GM23338 (cell line): ENCODE measurements at regions not wholly inside any gene's neighbourhood (a gene's known extent, or its start where the extent isn't known, plus 50 kb on each side); places are given as distances from the start of the nearest gene placed in this dataset.

Source experiments
- ATAC-seq: fragments of 200-7000 bp; cut with Tn5 transposase; 3 replicates; pipeline ENCODE4 v1.9.1; 2020
- DNase-seq: peaks from one replicate; pipeline ENCODE4 v3.0.0-alpha.2; 2015; ENCODE audit warnings: low spot score
- H2AFZ ChIP-seq: fragments of 200-600 bp; sonication (generic); 2 replicates; pipeline ENCODE4 v1.8.0; 2016; ENCODE audit warnings: antibody characterized with exemption, mild to moderate bottlenecking, moderate library complexity
- H3F3A ChIP-seq: fragments of 200-600 bp; sonication (generic); replicated peaks from 2 replicates; pipeline ENCODE4 v1.8.0; 2017; ENCODE audit warnings: antibody characterized with exemption, mixed run types, low read depth
- H3K27ac ChIP-seq: fragments of 200-600 bp; sonication (generic); 2 replicates; pipeline ENCODE4 v1.6.1; 2016; ENCODE audit warnings: low read depth
- H3K27me3 ChIP-seq: fragments of 200-600 bp; sonication (generic); 2 replicates; pipeline ENCODE4 v1.8.0; 2016; ENCODE audit warnings: mild to moderate bottlenecking, mixed run types, moderate library complexity; ENCODE audit not compliant: insufficient read depth
- H3K36me3 ChIP-seq: fragments of 200-600 bp; sonication (generic); 2 replicates; pipeline ENCODE4 v1.8.0; 2016; ENCODE audit warnings: mild to moderate bottlenecking; ENCODE audit not compliant: insufficient read depth
- H3K4me1 ChIP-seq: fragments of 200-600 bp; sonication (generic); 2 replicates; pipeline ENCODE4 v1.8.0; 2016; ENCODE audit warnings: mild to moderate bottlenecking, moderate library complexity; ENCODE audit not compliant: insufficient read depth
- H3K4me2 ChIP-seq: fragments of 200-600 bp; sonication (generic); 2 replicates; pipeline ENCODE4 v1.7.1; 2017; ENCODE audit warnings: mixed run types
- H3K4me3 ChIP-seq: fragments of 200-600 bp; sonication (generic); 2 replicates; pipeline ENCODE4 v1.6.1; 2016; ENCODE audit warnings: mixed run types
- H3K79me2 ChIP-seq: fragments of 200-600 bp; sonication (generic); replicated peaks from 2 replicates; pipeline ENCODE4 v1.8.0; 2017; ENCODE audit warnings: mild to moderate bottlenecking; ENCODE audit not compliant: insufficient read depth
- H3K9me2 ChIP-seq: fragments of 200-600 bp; sonication (generic); 2 replicates; pipeline ENCODE4 v1.8.0; 2017; ENCODE audit not compliant: insufficient read depth
- H4K20me1 ChIP-seq: fragments of 200-600 bp; sonication (generic); replicated peaks from 2 replicates; pipeline ENCODE4 v1.8.0; 2017; ENCODE audit warnings: mild to moderate bottlenecking; ENCODE audit not compliant: insufficient read depth
- H3K27ac Mint-ChIP-seq: 2 replicates; pipeline ENCODE4 v1.8.0; 2020; ENCODE audit warnings: inconsistent platforms, mild to moderate bottlenecking, moderate library complexity, mixed read lengths
- H3K27me3 Mint-ChIP-seq: 3 replicates; pipeline ENCODE4 v1.8.0; 2022; ENCODE audit warnings: low read depth, mild to moderate bottlenecking, moderate library complexity, mixed read lengths, inconsistent platforms; ENCODE audit not compliant: insufficient read depth, poor library complexity
- H3K36me3 Mint-ChIP-seq: 3 replicates; pipeline ENCODE4 v1.8.0; 2021; ENCODE audit warnings: low read depth, mild to moderate bottlenecking, inconsistent platforms, moderate library complexity, mixed read lengths
- H3K4me1 Mint-ChIP-seq: 3 replicates; pipeline ENCODE4 v1.8.0; 2020; ENCODE audit warnings: mild to moderate bottlenecking, inconsistent platforms, mixed read lengths
- H3K4me3 Mint-ChIP-seq: 3 replicates; pipeline ENCODE4 v1.8.0; 2021; ENCODE audit warnings: moderate library complexity, mild to moderate bottlenecking, inconsistent platforms, mixed read lengths
- H3K9me3 Mint-ChIP-seq: 3 replicates; pipeline ENCODE4 v1.8.0; 2020; ENCODE audit warnings: moderate library complexity, mild to moderate bottlenecking, inconsistent platforms, mixed read lengths
- CREB1 ChIP-seq: fragments of 250-450 bp; sonication (Bioruptor Pico); IDR thresholded peaks from 2 replicates; pipeline ENCODE4 v1.5.0; 2020; ENCODE audit warnings: low read depth, mild to moderate bottlenecking, moderate library complexity
- NANOG ChIP-seq: IDR thresholded peaks from 2 replicates; pipeline ENCODE4 v1.6.1; 2016; ENCODE audit warnings: antibody characterized with exemption, borderline replicate concordance
- ZNF331 ChIP-seq: fragments of 250-450 bp; sonication (Bioruptor Pico); IDR thresholded peaks from 2 replicates; pipeline ENCODE4 v1.5.0; 2020; ENCODE audit warnings: low read depth, mild to moderate bottlenecking, moderate library complexity
- ZNF462 ChIP-seq: fragments of 250-450 bp; sonication (Bioruptor Pico); IDR thresholded peaks from 2 replicates; pipeline ENCODE4 v1.5.0; 2020; ENCODE audit warnings: mild to moderate bottlenecking, moderate library complexity

GRCh38 chr3:103380391-103380790, 945.6 kb downstream of the ZPLD1 start:
- H3K4me1 ChIP-seq, result no peaks in the 10 kb centered on the region
- ATAC-seq, result no peak

More at GRCh38 chr3:103380391-103380790, 945.6 kb downstream of the ZPLD1 start:
- no peaks in the 10 kb centered on the region for H3K36me3 ChIP-seq
- no peaks in the 10 kb centered on the region for H4K20me1 ChIP-seq
- H3K9me3 Mint-ChIP-seq, result no peaks in the 10 kb centered on the region
- H3K9me2 ChIP-seq, result no peaks in the 10 kb centered on the region
- H3K4me1 Mint-ChIP-seq, result peaks cover 7% of the 10 kb centered on the region; the same call in 2 of the 3 replicates
- H3K27ac ChIP-seq, result no peak overlapping the region
- no peak overlapping the region for H3K27ac Mint-ChIP-seq
- H3K4me3 Mint-ChIP-seq, result no peak overlapping the region
- no peaks in the 10 kb centered on the region for H3K27me3 Mint-ChIP-seq
- TF ChIP-seq NANOG (no peak), ZNF462 (CRISPR knock-in tag) (no peak), CREB1 (no peak), ZNF331 (no peak)
- H3K4me2 ChIP-seq, result no peak overlapping the region
- no peaks in the 10 kb centered on the region for H3K27me3 ChIP-seq
- DNase-seq, result no peak
- no peaks in the 10 kb centered on the region for H3K79me2 ChIP-seq
- no peaks in the 10 kb centered on the region for H3K36me3 Mint-ChIP-seq
- H2AFZ ChIP-seq, result no peak overlapping the region
- H3F3A ChIP-seq, result no peaks in the 10 kb centered on the region
- H3K4me3 ChIP-seq, result no peak overlapping the region
